ENCODE measurements at regions not wholly inside any gene's neighbourhood (a gene's known extent, or its start where the extent isn't known, plus 50 kb on each side); places are given as distances from the start of the nearest gene placed in this dataset.

DNA sequence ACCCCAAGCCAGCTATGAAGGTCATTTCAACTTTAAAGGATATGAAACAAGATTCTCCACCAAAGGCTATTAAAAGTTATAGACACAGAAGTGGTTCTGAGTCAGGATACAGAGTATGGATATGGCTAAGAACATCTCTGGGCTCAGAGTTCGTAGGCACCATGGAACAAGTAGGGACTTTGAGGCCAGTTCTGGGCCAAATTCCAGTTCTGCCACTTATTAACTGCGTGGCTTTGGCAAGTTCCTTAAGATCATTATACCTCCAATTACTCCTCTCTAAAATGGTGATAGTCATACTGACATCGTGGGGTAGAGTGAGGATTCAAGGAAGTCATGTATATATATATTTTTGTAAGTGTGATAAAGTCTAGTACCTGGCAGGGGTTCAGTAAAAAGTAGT lies 105.8 kb upstream of the NFE2L3 start:
- intact Hi-C loops (cut with DNase I): no loop called here
- Histone ChIP-seq H3K36me3 (no peaks in the 10 kb centered on the region), H3K4me3 (no peak overlapping the region), H3K9me3 (no peaks in the 10 kb centered on the region), H3K27ac (no peak overlapping the region), H3K4me1 (no peaks in the 10 kb centered on the region), H3K27me3 (peaks cover 0 to 23% (median 0%) of the 10 kb centered on the region in 4 donors)
- 55 to 66% methylated on average over 3 of the region's 3 CpGs for WGBS, 2 donors
- no peak for DNase-seq
- TF ChIP-seq CTCF (IDR thresholded peaks at IDR 0.05) (no peak), POLR2A (IDR thresholded peaks at IDR 0.05) (no peak)

DNA sequence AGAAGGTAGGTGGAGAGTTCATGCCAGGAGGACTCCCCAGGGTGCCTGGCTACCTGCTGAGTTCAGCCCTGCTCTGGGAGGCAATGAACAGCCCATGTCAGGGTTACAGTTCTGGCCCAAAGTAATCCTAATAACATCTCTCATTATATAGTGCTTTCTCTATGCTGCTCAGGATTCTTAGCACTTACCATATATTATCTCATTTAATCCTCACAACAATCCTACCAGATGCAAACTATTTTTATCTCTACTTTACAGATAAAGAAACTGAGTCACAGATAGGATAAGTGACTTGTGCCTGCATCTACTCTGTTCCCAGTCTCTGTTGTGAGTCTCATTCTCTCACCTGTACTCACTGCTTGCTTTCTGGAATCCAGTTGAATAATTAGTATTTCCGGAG lies 105.1 kb upstream of the NFE2L3 start:
- 95% methylated on average over 1 of the region's 1 CpG for WGBS, 2 donors
- no peak overlapping the region for H3K4me3 ChIP-seq
- intact Hi-C loops (cut with DNase I): no loop called here

DNA sequence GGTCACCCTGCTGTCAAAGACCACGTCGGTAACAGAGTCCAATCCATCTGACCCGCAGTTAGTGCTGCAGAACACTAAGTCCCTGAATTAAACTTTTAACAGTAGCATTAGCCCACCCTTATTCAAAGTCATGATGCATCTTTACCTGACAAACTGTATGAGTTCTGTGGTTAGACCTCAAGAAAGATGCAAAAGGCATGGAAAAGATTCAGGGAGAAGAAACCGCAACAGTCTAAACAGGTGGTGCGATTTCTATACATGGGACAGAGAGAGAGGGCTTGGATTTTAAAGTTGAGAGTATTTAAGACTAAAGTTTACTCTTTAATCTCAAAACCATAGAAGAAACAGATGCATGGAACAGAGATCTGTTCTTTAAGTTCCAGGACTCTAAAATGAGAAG lies 103.3 kb upstream of the NFE2L3 start:
- TF ChIP-seq POLR2A (IDR thresholded peaks at IDR 0.05) (no peak), CTCF (IDR thresholded peaks at IDR 0.05) (no peak)
- Histone ChIP-seq H3K4me1 (no peaks in the 10 kb centered on the region), H3K36me3 (no peaks in the 10 kb centered on the region), H3K4me3 (no peak overlapping the region), H3K27me3 (peaks cover 0 to 24% (median 0%) of the 10 kb centered on the region in 4 donors), H3K9me3 (peaks cover 0 to 5% (median 0%) of the 10 kb centered on the region in 3 donors), H3K27ac (no peak overlapping the region)
- WGBS, 2 donors: 87 to 92% methylated on average over 5 of the region's 5 CpGs
- intact Hi-C loops (cut with DNase I): no loop called here
- no peak for DNase-seq

More for the DNA sequence above, 105.1 kb upstream of the NFE2L3 start:
- Histone ChIP-seq H3K4me1 (no peaks in the 10 kb centered on the region), H3K9me3 (peaks cover 0 to 5% (median 0%) of the 10 kb centered on the region in 3 donors), H3K36me3 (no peaks in the 10 kb centered on the region), H3K27ac (no peak overlapping the region), H3K27me3 (peaks cover 0 to 25% (median 0%) of the 10 kb centered on the region in 4 donors)
- no peak for TF ChIP-seq POLR2A (IDR thresholded peaks at IDR 0.05)
- TF ChIP-seq CTCF (IDR thresholded peaks at IDR 0.05): no peak
- no peak for DNase-seq

DNA sequence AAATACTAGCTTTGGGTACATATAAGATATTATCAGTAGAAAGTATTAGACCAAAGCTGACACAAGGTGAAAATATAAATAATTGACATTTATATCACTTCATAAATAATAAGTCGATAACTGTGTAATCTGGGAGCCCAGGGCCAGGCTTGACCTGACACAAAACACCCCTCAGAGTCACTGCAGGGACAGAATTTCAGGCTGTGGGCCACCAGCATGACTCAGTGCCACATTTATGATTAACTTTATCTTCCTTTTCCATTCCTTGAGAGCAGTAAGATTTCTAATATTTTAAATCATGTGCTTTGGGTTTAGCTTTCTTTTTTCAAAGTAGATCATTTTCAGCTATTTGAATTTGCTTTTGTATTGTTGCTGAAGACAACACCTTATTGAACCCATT lies 102.9 kb upstream of the NFE2L3 start:
- Histone ChIP-seq H3K27me3 (peaks cover 0 to 24% (median 0%) of the 10 kb centered on the region in 4 donors), H3K27ac (no peak overlapping the region), H3K9me3 (peaks cover 0 to 5% (median 0%) of the 10 kb centered on the region in 3 donors), H3K36me3 (no peaks in the 10 kb centered on the region), H3K4me3 (no peak overlapping the region), H3K4me1 (no peaks in the 10 kb centered on the region)
- 68 to 81% methylated on average over 1 of the region's 1 CpG for WGBS, 2 donors
- DNase-seq: no peak
- intact Hi-C loops (cut with DNase I): no loop called here
- TF ChIP-seq CTCF (IDR thresholded peaks at IDR 0.05) (no peak), POLR2A (IDR thresholded peaks at IDR 0.05) (no peak)

DNA sequence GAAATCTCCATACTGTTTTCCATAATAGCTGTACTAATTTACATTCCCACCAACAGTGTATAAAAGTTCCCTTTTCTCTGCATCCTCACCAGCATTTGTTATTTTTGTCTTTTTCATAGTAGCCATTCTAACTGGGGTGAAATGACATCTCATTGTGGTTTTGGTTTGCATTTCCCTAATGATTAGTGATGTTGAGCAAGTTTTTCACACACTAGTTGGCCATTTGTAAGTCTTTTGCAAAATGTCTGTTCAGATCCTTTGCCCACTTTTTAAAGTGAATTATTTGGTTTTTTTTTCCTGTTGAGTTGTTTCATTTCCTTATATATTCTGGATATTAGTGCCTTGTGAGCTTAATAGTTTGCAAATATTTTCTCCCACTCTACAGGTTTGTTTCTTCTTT lies 101.0 kb upstream of the NFE2L3 start:
- Histone ChIP-seq H3K27me3 (peaks cover 0 to 24% (median 0%) of the 10 kb centered on the region in 4 donors), H3K27ac (no peak overlapping the region), H3K4me3 (no peak overlapping the region), H3K36me3 (no peaks in the 10 kb centered on the region), H3K9me3 (peaks cover 0 to 5% (median 0%) of the 10 kb centered on the region in 3 donors), H3K4me1 (no peaks in the 10 kb centered on the region)
- TF ChIP-seq POLR2A (IDR thresholded peaks at IDR 0.05) (no peak), CTCF (IDR thresholded peaks at IDR 0.05) (no peak)
- DNase-seq: no peak
- intact Hi-C loops (cut with DNase I): no loop called here
